ENCODE measurements at regions not wholly inside any gene's neighbourhood (a gene's known extent, or its start where the extent isn't known, plus 50 kb on each side); places are given as distances from the start of the nearest gene placed in this dataset.

- no peak for TF ChIP-seq CTCF (IDR thresholded peaks at IDR 0.05; ENCODE audit: low read length)
- TF ChIP-seq EZH2 (optimal IDR thresholded peaks at IDR 0.05; ENCODE audit: low read depth, low read length), result no peak
- no peak for TF ChIP-seq EZH2phosphoT487 (IDR thresholded peaks at IDR 0.05; ENCODE audit: low read length)
These were observed 79.0 kb upstream of the ARRDC4 start for GRCh38 chr15:97881346-97881965.

Measured in MM.1S (cell line).